ENCODE measurements at regions not wholly inside any gene's neighbourhood (a gene's known extent, or its start where the extent isn't known, plus 50 kb on each side); places are given as distances from the start of the nearest gene placed in this dataset.
A peak's percentile ranks its signal among the peaks of the same experiment; 100 is the strongest.

GRCh38 chr5:97876272-97876671, 693.2 kb upstream of the RIOK2 start:
- Mint-ChIP-seq H3K4me3 (no peak overlapping the region), H3K27me3 (no peaks in the 10 kb centered on the region), H3K4me1 (no peaks in the 10 kb centered on the region), H3K27ac (no peak overlapping the region), H3K9me3 (no peaks in the 10 kb centered on the region)
- no peak for ATAC-seq
- DNase-seq: no peak

- H3K9me3 Mint-ChIP-seq: no peaks in the 10 kb centered on the region
- no peaks in the 10 kb centered on the region for H3K27me3 Mint-ChIP-seq
- DNase-seq (no peak), ATAC-seq (no peak)
- H3K27ac Mint-ChIP-seq: no peak overlapping the region
- no peak overlapping the region for H3K4me3 Mint-ChIP-seq
- H3K4me1 Mint-ChIP-seq: no peaks in the 10 kb centered on the region
Measured at GRCh38 chr5:97877588-97877987, 694.5 kb upstream of the RIOK2 start.

DNA sequence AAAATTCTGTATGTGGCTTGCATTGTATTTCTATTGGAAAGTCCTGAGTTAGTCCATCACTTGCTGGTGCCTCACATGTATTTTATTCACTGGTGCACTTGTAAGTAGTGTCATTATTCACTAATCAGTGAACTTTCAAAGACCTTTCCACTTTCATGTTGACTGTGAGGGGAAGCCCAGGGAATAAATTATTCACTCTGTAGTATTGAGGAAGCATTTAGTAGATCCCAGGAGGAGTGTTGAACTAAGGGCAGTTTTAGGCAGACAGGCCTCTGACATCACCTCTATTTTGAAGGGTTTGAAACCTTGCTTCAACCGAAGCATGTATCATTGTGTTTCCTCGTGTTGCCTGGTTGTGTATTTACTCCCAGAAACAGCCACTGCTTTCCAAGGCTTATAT, 705.4 kb upstream of the RIOK2 start:
- Mint-ChIP-seq H3K4me1 (no peaks in the 10 kb centered on the region), H3K9me3 (peaks cover 0 to 15% of the 10 kb centered on the region in 2 donors), H3K27me3 (no peaks in the 10 kb centered on the region), H3K4me3 (no peak overlapping the region), H3K27ac (no peak overlapping the region)
- DNase-seq (no peak), ATAC-seq (no peak)

DNA sequence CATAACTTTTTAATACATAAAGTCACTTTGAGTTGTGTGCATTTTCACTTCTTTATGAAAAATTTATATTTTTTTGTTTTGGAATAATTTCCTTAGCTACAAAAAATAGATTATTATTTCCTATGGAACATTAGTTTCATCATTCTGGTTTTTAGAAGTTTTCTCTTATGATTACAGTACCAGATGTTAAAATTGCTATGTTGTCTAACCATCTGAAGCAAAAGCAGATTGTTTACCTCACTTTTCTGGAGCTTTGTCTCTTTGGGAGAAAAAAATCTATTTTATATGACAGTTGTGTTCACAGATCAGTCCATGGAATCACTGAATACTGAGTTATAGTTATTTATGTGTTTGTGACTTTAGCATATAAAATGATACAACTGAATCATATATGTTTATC, 708.9 kb upstream of the RIOK2 start:
- Mint-ChIP-seq H3K4me1 (no peaks in the 10 kb centered on the region), H3K27me3 (no peaks in the 10 kb centered on the region), H3K9me3 (peaks cover 0 to 15% of the 10 kb centered on the region in 2 donors), H3K27ac (no peak overlapping the region), H3K4me3 (no peak overlapping the region)
- no peak for DNase-seq
- ATAC-seq: no peak

- Mint-ChIP-seq H3K4me1 (no peaks in the 10 kb centered on the region), H3K4me3 (no peak overlapping the region), H3K27ac (no peak overlapping the region), H3K27me3 (no peaks in the 10 kb centered on the region), H3K9me3 (peaks cover 0 to 34% of the 10 kb centered on the region in 2 donors)
- ATAC-seq: no peak
- no peak for DNase-seq
Measured at GRCh38 chr5:97903742-97904141, 720.7 kb upstream of the RIOK2 start.

- Mint-ChIP-seq H3K9me3 (peaks cover 0 to 19% of the 10 kb centered on the region in 2 donors), H3K4me1 (no peaks in the 10 kb centered on the region), H3K4me3 (no peak overlapping the region), H3K27ac (no peak overlapping the region), H3K27me3 (no peaks in the 10 kb centered on the region)
- no peak for DNase-seq
- ATAC-seq: no peak
Measured at GRCh38 chr5:97906135-97906534, 723.1 kb upstream of the RIOK2 start.

DNA sequence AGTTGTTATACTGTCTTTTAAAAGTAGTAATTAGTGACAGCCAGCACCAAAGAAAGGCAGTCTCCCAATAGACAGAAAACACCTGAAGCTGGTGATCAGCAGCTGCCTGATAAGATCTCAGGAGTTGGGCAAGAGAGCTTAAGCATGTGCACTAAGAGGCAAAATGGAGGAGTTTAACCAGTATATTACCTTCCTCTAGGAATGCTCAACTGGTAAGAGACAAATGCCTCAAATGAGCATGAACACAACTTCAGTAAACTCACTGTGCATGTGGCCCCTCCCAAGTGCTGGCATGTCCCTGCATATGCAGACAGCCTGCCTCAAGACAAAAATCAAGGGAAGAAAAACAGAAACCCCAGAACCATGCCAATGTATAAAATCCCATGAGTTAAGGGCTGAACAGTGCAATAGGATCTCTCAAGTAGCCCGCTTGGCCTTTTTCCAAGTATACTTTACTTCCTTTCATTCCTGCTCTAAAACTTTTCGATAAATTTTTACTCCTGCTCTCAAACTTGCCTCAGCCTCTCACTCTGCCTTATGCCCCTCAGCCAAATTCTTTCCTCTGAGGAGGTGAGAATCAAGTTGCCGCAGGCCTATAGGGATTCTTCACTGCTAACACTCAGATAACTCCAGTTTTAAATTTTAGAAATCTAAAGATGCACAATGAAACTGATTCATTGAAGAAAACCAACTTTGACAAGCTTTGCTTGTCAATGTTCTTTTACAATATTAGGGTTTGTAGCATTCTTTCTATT, 724.8 kb upstream of the RIOK2 start:
- Mint-ChIP-seq H3K9me3 (peaks cover 0 to 6% of the 10 kb centered on the region in 2 donors), H3K4me1 (no peaks in the 10 kb centered on the region), H3K27ac (peak overlapping the region in 1 of 2 donors; percentile 62), H3K4me3 (no peak overlapping the region), H3K27me3 (no peaks in the 10 kb centered on the region)
- ATAC-seq (no peak), DNase-seq (no peak)

DNA sequence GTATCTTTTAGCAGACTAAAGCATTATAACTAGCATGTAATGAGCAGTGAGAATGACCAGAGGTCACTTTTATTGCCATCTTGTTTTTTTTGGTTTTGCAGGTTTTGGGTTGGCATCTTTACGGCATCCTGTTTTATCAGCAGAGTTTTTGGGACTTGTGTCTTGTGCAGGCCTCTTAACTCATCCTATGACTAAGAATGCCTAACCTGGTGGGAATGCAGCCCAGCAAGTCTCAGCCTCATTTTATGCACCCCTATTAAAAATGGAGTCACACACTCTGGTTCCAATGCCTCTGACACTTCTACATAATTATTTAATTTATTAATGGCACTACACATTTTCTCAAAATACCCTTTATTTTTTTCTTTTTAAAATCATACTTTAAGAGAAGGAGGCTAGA, 726.5 kb upstream of the RIOK2 start:
- no peak overlapping the region for H3K4me3 Mint-ChIP-seq
- DNase-seq (no peak), ATAC-seq (no peak)
- H3K9me3 Mint-ChIP-seq: no peaks in the 10 kb centered on the region
- H3K27me3 Mint-ChIP-seq: no peaks in the 10 kb centered on the region
- no peak overlapping the region for H3K27ac Mint-ChIP-seq
- no peaks in the 10 kb centered on the region for H3K4me1 Mint-ChIP-seq

- H3K4me1 Mint-ChIP-seq: no peaks in the 10 kb centered on the region
- H3K4me3 Mint-ChIP-seq: no peak overlapping the region
- no peaks in the 10 kb centered on the region for H3K9me3 Mint-ChIP-seq
- no peak for ATAC-seq
- DNase-seq: no peak
- no peak overlapping the region for H3K27ac Mint-ChIP-seq
- H3K27me3 Mint-ChIP-seq: no peaks in the 10 kb centered on the region
Measured at GRCh38 chr5:97914483-97914882, 731.4 kb upstream of the RIOK2 start.

DNA sequence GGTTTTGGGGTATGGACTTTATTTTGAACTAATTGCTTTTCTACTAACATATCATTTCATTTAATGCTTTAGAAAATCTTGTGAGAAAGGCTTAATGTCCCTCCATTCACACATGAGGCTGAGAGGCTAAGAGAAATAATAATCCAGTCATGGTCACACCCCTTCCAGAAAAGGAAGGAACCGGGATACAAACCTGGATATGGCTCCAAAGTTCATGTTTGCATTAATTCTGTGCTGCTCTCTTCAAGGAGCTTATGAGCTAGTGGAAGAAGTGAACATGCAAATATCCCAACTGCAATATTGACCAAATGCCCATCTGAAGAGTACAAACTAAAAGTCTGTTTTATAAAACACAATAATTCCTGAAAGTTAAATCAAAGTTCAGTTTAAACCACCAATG, 732.1 kb upstream of the RIOK2 start:
- no peaks in the 10 kb centered on the region for H3K4me1 Mint-ChIP-seq
- no peak overlapping the region for H3K4me3 Mint-ChIP-seq
- no peak overlapping the region for H3K27ac Mint-ChIP-seq
- DNase-seq (no peak), ATAC-seq (no peak)
- H3K9me3 Mint-ChIP-seq: no peaks in the 10 kb centered on the region
- no peaks in the 10 kb centered on the region for H3K27me3 Mint-ChIP-seq

DNA sequence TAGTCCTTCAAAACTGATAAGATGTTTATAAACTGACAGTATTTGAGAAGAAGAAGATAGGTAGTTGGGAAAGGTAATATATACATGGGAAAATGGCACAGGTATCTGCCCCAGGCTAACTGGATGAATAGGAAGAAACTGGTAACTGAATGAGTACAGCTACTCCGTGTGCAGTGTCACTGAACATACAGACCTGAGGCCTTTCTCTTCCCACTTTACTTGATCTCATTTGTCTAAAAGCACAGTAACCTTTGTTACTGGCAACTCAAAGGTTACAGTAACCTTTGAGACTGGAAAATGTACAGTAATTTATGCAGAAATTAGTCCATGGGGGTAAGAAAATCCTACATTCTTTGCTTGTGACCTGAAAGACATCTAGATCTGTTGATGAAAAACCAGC, 735.0 kb upstream of the RIOK2 start:
- Mint-ChIP-seq H3K4me1 (no peaks in the 10 kb centered on the region), H3K4me3 (no peak overlapping the region), H3K9me3 (peaks cover 0 to 5% of the 10 kb centered on the region in 2 donors), H3K27me3 (no peaks in the 10 kb centered on the region), H3K27ac (no peak overlapping the region)
- ATAC-seq (no peak), DNase-seq (no peak)

- H3K9me3 Mint-ChIP-seq: peaks cover 0 to 5% of the 10 kb centered on the region in 2 donors
- no peaks in the 10 kb centered on the region for H3K27me3 Mint-ChIP-seq
- H3K4me3 Mint-ChIP-seq: no peak overlapping the region
- H3K27ac Mint-ChIP-seq: no peak overlapping the region
- no peak for DNase-seq
- no peaks in the 10 kb centered on the region for H3K4me1 Mint-ChIP-seq
- ATAC-seq: no peak
Measured at GRCh38 chr5:97918620-97919019, 735.6 kb upstream of the RIOK2 start.

- Mint-ChIP-seq H3K4me3 (no peak overlapping the region), H3K27ac (no peak overlapping the region), H3K4me1 (no peaks in the 10 kb centered on the region), H3K27me3 (no peaks in the 10 kb centered on the region), H3K9me3 (peaks cover 0 to 5% of the 10 kb centered on the region in 2 donors)
- ATAC-seq: no peak
- DNase-seq: no peak
Measured at GRCh38 chr5:97919719-97920118, 736.7 kb upstream of the RIOK2 start.

DNA sequence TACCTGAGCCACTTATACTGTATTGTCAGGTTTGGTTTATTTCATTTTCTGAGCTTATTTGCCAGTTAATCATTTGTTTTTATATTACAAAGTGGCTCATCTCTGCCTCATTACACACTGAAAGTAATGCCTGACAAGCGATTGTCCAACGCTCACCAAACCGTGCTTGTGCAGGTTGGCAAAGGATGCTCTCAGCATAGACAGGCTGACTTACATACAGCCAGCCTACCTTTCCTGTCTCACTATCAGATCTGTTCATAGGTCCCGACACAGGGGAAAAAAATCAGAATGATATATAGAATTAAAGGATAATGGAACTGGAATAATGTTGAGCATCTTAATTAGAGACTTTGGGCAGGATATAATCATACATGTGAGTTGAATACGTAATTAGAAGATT, 739.7 kb upstream of the RIOK2 start:
- no peak overlapping the region for H3K27ac Mint-ChIP-seq
- peaks cover 0 to 5% of the 10 kb centered on the region in 2 donors for H3K9me3 Mint-ChIP-seq
- H3K27me3 Mint-ChIP-seq: no peaks in the 10 kb centered on the region
- no peak overlapping the region for H3K4me3 Mint-ChIP-seq
- no peak for DNase-seq
- ATAC-seq: no peak
- H3K4me1 Mint-ChIP-seq: no peaks in the 10 kb centered on the region

GRCh38 chr5:97923496-97923895, 740.4 kb upstream of the RIOK2 start:
- Mint-ChIP-seq H3K4me3 (no peak overlapping the region), H3K4me1 (no peaks in the 10 kb centered on the region), H3K27me3 (no peaks in the 10 kb centered on the region), H3K9me3 (peaks cover 0 to 5% of the 10 kb centered on the region in 2 donors), H3K27ac (no peak overlapping the region)
- no peak for DNase-seq
- ATAC-seq: no peak

- DNase-seq: no peak
- Mint-ChIP-seq H3K27me3 (no peaks in the 10 kb centered on the region), H3K4me1 (no peaks in the 10 kb centered on the region), H3K27ac (no peak overlapping the region), H3K9me3 (peaks cover 0 to 5% of the 10 kb centered on the region in 2 donors), H3K4me3 (no peak overlapping the region)
- ATAC-seq: no peak
Measured at GRCh38 chr5:97923997-97924396, 741.0 kb upstream of the RIOK2 start.

GRCh38 chr5:97929383-97929782, 746.3 kb upstream of the RIOK2 start:
- Mint-ChIP-seq H3K4me3 (no peak overlapping the region), H3K27ac (no peak overlapping the region), H3K27me3 (no peaks in the 10 kb centered on the region), H3K9me3 (no peaks in the 10 kb centered on the region), H3K4me1 (no peaks in the 10 kb centered on the region)
- no peak for ATAC-seq
- no peak for DNase-seq
